ENCODE measurements at regions not wholly inside any gene's neighbourhood (a gene's known extent, or its start where the extent isn't known, plus 50 kb on each side); places are given as distances from the start of the nearest gene placed in this dataset.

GRCh38 chr6:76594109-76594508, 521.6 kb upstream of the IMPG1 start:
- TF ChIP-seq POLR2AphosphoS5 (IDR thresholded peaks at IDR 0.05; ENCODE audit: low read depth, low read length) (no peak), REST (IDR thresholded peaks at IDR 0.05; ENCODE audit: insufficient read depth in 1 of 2, low read depth in 2 of 2, low read length in 2 of 2) (no peak), TAF1 (IDR thresholded peaks at IDR 0.05; ENCODE audit: borderline replicate concordance, insufficient read depth, low read length) (no peak)

All from PFSK-1 (cell line).